ENCODE measurements at regions not wholly inside any gene's neighbourhood (a gene's known extent, or its start where the extent isn't known, plus 50 kb on each side); places are given as distances from the start of the nearest gene placed in this dataset.

- DNase-seq (ENCODE audit: low spot score): no peak
- no peaks in the 10 kb centered on the region for H3K9me3 ChIP-seq
- H3K27me3 ChIP-seq (replicated peaks; ENCODE audit: insufficient read depth): no peaks in the 10 kb centered on the region
- no peak overlapping the region for H3K27ac ChIP-seq
- no peak overlapping the region for H3K4me3 ChIP-seq
- TF ChIP-seq CTCF (IDR thresholded peaks at IDR 0.05): peak; percentile 57
- no peaks in the 10 kb centered on the region for H3K36me3 ChIP-seq
- no peak for ATAC-seq (ENCODE audit: insufficient number of reproducible peaks, low FRiP score, low read depth)
- no peaks in the 10 kb centered on the region for H3K4me1 ChIP-seq (ENCODE audit: control insufficient read depth in 1 of 2, low read depth in 2 of 2)
These were observed 83.1 kb upstream of the MTNR1B start for GRCh38 chr11:92886243-92886905.

GRCh38 chr11:92888696-92889095 is 80.8 kb upstream of the MTNR1B start:
- H3K4me3 ChIP-seq: no peak overlapping the region
- no peak for ATAC-seq (ENCODE audit: insufficient number of reproducible peaks, low FRiP score, low read depth)
- no peaks in the 10 kb centered on the region for H3K27me3 ChIP-seq (replicated peaks; ENCODE audit: insufficient read depth)
- H3K27ac ChIP-seq: no peak overlapping the region
- no peak for DNase-seq (ENCODE audit: low spot score)
- peaks cover 0 to 13% of the 10 kb centered on the region in 2 donors for H3K4me1 ChIP-seq (ENCODE audit: control insufficient read depth in 1 of 2, low read depth in 2 of 2)
- no peaks in the 10 kb centered on the region for H3K36me3 ChIP-seq
- TF ChIP-seq CTCF (IDR thresholded peaks at IDR 0.05): no peak
- H3K9me3 ChIP-seq: no peaks in the 10 kb centered on the region

GRCh38 chr11:92890846-92891245 is 78.6 kb upstream of the MTNR1B start:
- Histone ChIP-seq H3K27ac (no peak overlapping the region), H3K27me3 (replicated peaks; ENCODE audit: insufficient read depth) (no peaks in the 10 kb centered on the region)
- no peak for ATAC-seq (ENCODE audit: insufficient number of reproducible peaks, low FRiP score, low read depth)

GRCh38 chr11:92892802-92893684 is 76.4 kb upstream of the MTNR1B start:
- no peak for DNase-seq (ENCODE audit: low spot score)
- no peaks in the 10 kb centered on the region for H3K9me3 ChIP-seq
- H3K27ac ChIP-seq: no peak overlapping the region
- H3K4me3 ChIP-seq: no peak overlapping the region
- H3K4me1 ChIP-seq (ENCODE audit: control insufficient read depth in 1 of 2, low read depth in 2 of 2): peaks cover 0 to 15% of the 10 kb centered on the region in 2 donors
- no peaks in the 10 kb centered on the region for H3K27me3 ChIP-seq (replicated peaks; ENCODE audit: insufficient read depth)
- no peaks in the 10 kb centered on the region for H3K36me3 ChIP-seq
- ATAC-seq (ENCODE audit: insufficient number of reproducible peaks, low FRiP score, low read depth): no peak
- no peak for TF ChIP-seq CTCF (IDR thresholded peaks at IDR 0.05)

More at GRCh38 chr11:92890846-92891245, 78.6 kb upstream of the MTNR1B start:
- Histone ChIP-seq H3K4me3 (no peak overlapping the region), H3K36me3 (no peaks in the 10 kb centered on the region), H3K9me3 (no peaks in the 10 kb centered on the region), H3K4me1 (ENCODE audit: control insufficient read depth in 1 of 2, low read depth in 2 of 2) (peaks cover 0 to 15% of the 10 kb centered on the region in 2 donors)
- DNase-seq (ENCODE audit: low spot score): no peak
- no peak for TF ChIP-seq CTCF (IDR thresholded peaks at IDR 0.05)

GRCh38 chr11:92894197-92894596 is 75.3 kb upstream of the MTNR1B start:
- Histone ChIP-seq H3K4me1 (ENCODE audit: control insufficient read depth in 1 of 2, low read depth in 2 of 2) (peaks cover 0 to 15% of the 10 kb centered on the region in 2 donors), H3K36me3 (no peaks in the 10 kb centered on the region), H3K9me3 (no peaks in the 10 kb centered on the region), H3K27ac (no peak overlapping the region), H3K27me3 (replicated peaks; ENCODE audit: insufficient read depth) (no peaks in the 10 kb centered on the region), H3K4me3 (no peak overlapping the region)
- no peak for TF ChIP-seq CTCF (IDR thresholded peaks at IDR 0.05)
- DNase-seq (ENCODE audit: low spot score) (no peak), ATAC-seq (ENCODE audit: insufficient number of reproducible peaks, low FRiP score, low read depth) (no peak)

All from thoracic aorta (tissue), 2 donors.